ENCODE measurements at regions not wholly inside any gene's neighbourhood (a gene's known extent, or its start where the extent isn't known, plus 50 kb on each side); places are given as distances from the start of the nearest gene placed in this dataset.

- no peak overlapping the region for H3K4me3 ChIP-seq (ENCODE audit: low read length in 2 of 2)
- H3K9ac ChIP-seq (ENCODE audit: low read depth in 1 of 2, low read length in 2 of 2), result no peak overlapping the region
- H3K4me1 ChIP-seq (ENCODE audit: control insufficient read depth in 2 of 2, insufficient read depth in 2 of 2, low read length in 2 of 2), result no peaks in the 10 kb centered on the region
- H3K27ac ChIP-seq (ENCODE audit: low read depth in 2 of 2, low read length in 2 of 2), result no peak overlapping the region
- no peaks in the 10 kb centered on the region for H3K36me3 ChIP-seq (ENCODE audit: control insufficient read depth in 2 of 2, insufficient read depth in 2 of 2, low read length in 2 of 2)
- H3K9me3 ChIP-seq (ENCODE audit: control insufficient read depth in 2 of 2, low read length in 2 of 2), result no peaks in the 10 kb centered on the region
- no peaks in the 10 kb centered on the region for H3K27me3 ChIP-seq (ENCODE audit: control insufficient read depth in 2 of 2, insufficient read depth in 2 of 2, low read length in 2 of 2)
Observed at GRCh38 chr2:37529830-37530415, 141.5 kb downstream of the CDC42EP3 start.

GRCh38 chr2:37532503-37532902, 138.9 kb downstream of the CDC42EP3 start:
- H3K36me3 ChIP-seq (ENCODE audit: control insufficient read depth in 2 of 2, insufficient read depth in 2 of 2, low read length in 2 of 2), result no peaks in the 10 kb centered on the region
- H3K9me3 ChIP-seq (ENCODE audit: control insufficient read depth in 2 of 2, low read length in 2 of 2), result no peaks in the 10 kb centered on the region
- H3K27me3 ChIP-seq (ENCODE audit: control insufficient read depth in 2 of 2, insufficient read depth in 2 of 2, low read length in 2 of 2), result no peaks in the 10 kb centered on the region
- no peak overlapping the region for H3K9ac ChIP-seq (ENCODE audit: low read depth in 1 of 2, low read length in 2 of 2)
- H3K27ac ChIP-seq (ENCODE audit: low read depth in 2 of 2, low read length in 2 of 2), result no peak overlapping the region
- no peaks in the 10 kb centered on the region for H3K4me1 ChIP-seq (ENCODE audit: control insufficient read depth in 2 of 2, insufficient read depth in 2 of 2, low read length in 2 of 2)
- no peak overlapping the region for H3K4me3 ChIP-seq (ENCODE audit: low read length in 2 of 2)

GRCh38 chr2:37537316-37537715, 134.1 kb downstream of the CDC42EP3 start:
- Histone ChIP-seq H3K4me3 (ENCODE audit: low read length in 2 of 2) (no peak overlapping the region), H3K36me3 (ENCODE audit: control insufficient read depth in 2 of 2, insufficient read depth in 2 of 2, low read length in 2 of 2) (no peaks in the 10 kb centered on the region), H3K4me1 (ENCODE audit: control insufficient read depth in 2 of 2, insufficient read depth in 2 of 2, low read length in 2 of 2) (no peaks in the 10 kb centered on the region), H3K9ac (ENCODE audit: low read depth in 1 of 2, low read length in 2 of 2) (no peak overlapping the region), H3K27me3 (ENCODE audit: control insufficient read depth in 2 of 2, insufficient read depth in 2 of 2, low read length in 2 of 2) (no peaks in the 10 kb centered on the region), H3K9me3 (ENCODE audit: control insufficient read depth in 2 of 2, low read length in 2 of 2) (no peaks in the 10 kb centered on the region), H3K27ac (ENCODE audit: low read depth in 2 of 2, low read length in 2 of 2) (no peak overlapping the region)

GRCh38 chr2:37541516-37541915, 129.9 kb downstream of the CDC42EP3 start:
- Histone ChIP-seq H3K4me3 (ENCODE audit: low read length in 2 of 2) (no peak overlapping the region), H3K36me3 (ENCODE audit: control insufficient read depth in 2 of 2, insufficient read depth in 2 of 2, low read length in 2 of 2) (no peaks in the 10 kb centered on the region), H3K9ac (ENCODE audit: low read depth in 1 of 2, low read length in 2 of 2) (no peak overlapping the region), H3K27me3 (ENCODE audit: control insufficient read depth in 2 of 2, insufficient read depth in 2 of 2, low read length in 2 of 2) (no peaks in the 10 kb centered on the region), H3K27ac (ENCODE audit: low read depth in 2 of 2, low read length in 2 of 2) (no peak overlapping the region), H3K4me1 (ENCODE audit: control insufficient read depth in 2 of 2, insufficient read depth in 2 of 2, low read length in 2 of 2) (no peaks in the 10 kb centered on the region), H3K9me3 (ENCODE audit: control insufficient read depth in 2 of 2, low read length in 2 of 2) (no peaks in the 10 kb centered on the region)

DNA sequence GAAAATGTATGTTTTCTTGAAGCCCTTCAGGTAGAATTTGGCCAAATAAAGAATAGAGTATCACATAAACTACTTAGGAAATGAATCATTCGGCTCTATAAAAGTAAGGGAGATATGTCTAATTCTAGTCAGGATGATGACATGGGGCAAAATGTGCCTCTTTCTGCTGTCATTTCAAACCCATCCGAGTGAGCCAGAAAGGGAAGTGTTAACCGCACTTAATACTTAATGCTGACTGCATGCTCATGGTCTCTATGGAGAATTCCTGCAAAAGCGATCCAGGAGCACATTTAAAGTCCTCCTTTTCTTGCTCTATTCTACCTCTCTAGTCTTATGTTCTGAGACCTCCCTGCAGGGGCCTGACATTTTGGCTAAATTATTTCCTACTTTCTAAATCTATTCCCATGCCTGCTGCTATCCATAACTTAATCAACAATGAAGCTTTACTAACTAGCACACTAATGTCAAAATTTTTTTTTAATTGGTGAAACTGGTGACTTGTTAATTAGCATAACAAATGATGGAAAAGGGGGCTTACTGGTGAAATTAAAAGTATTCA, 127.4 kb downstream of the CDC42EP3 start:
- no peak overlapping the region for H3K9ac ChIP-seq (ENCODE audit: low read depth in 1 of 2, low read length in 2 of 2)
- no peaks in the 10 kb centered on the region for H3K9me3 ChIP-seq (ENCODE audit: control insufficient read depth in 2 of 2, low read length in 2 of 2)
- H3K4me3 ChIP-seq (ENCODE audit: low read length in 2 of 2), result no peak overlapping the region
- no peak overlapping the region for H3K27ac ChIP-seq (ENCODE audit: low read depth in 2 of 2, low read length in 2 of 2)
- H3K36me3 ChIP-seq (ENCODE audit: control insufficient read depth in 2 of 2, insufficient read depth in 2 of 2, low read length in 2 of 2), result no peaks in the 10 kb centered on the region
- no peaks in the 10 kb centered on the region for H3K4me1 ChIP-seq (ENCODE audit: control insufficient read depth in 2 of 2, insufficient read depth in 2 of 2, low read length in 2 of 2)
- H3K27me3 ChIP-seq (ENCODE audit: control insufficient read depth in 2 of 2, insufficient read depth in 2 of 2, low read length in 2 of 2), result no peaks in the 10 kb centered on the region

GRCh38 chr2:37544591-37545031, 126.8 kb downstream of the CDC42EP3 start:
- no peak overlapping the region for H3K27ac ChIP-seq (ENCODE audit: low read depth in 2 of 2, low read length in 2 of 2)

GRCh38 chr2:37549598-37549997, 121.8 kb downstream of the CDC42EP3 start:
- Histone ChIP-seq H3K4me1 (ENCODE audit: control insufficient read depth in 2 of 2, insufficient read depth in 2 of 2, low read length in 2 of 2) (no peaks in the 10 kb centered on the region), H3K36me3 (ENCODE audit: control insufficient read depth in 2 of 2, insufficient read depth in 2 of 2, low read length in 2 of 2) (no peaks in the 10 kb centered on the region), H3K27ac (ENCODE audit: low read depth in 2 of 2, low read length in 2 of 2) (no peak overlapping the region), H3K4me3 (ENCODE audit: low read length in 2 of 2) (no peak overlapping the region), H3K9ac (ENCODE audit: low read depth in 1 of 2, low read length in 2 of 2) (no peak overlapping the region), H3K9me3 (ENCODE audit: control insufficient read depth in 2 of 2, low read length in 2 of 2) (no peaks in the 10 kb centered on the region), H3K27me3 (ENCODE audit: control insufficient read depth in 2 of 2, insufficient read depth in 2 of 2, low read length in 2 of 2) (no peaks in the 10 kb centered on the region)

More at GRCh38 chr2:37544591-37545031, 126.8 kb downstream of the CDC42EP3 start:
- Histone ChIP-seq H3K9me3 (ENCODE audit: control insufficient read depth in 2 of 2, low read length in 2 of 2) (no peaks in the 10 kb centered on the region), H3K4me3 (ENCODE audit: low read length in 2 of 2) (no peak overlapping the region), H3K36me3 (ENCODE audit: control insufficient read depth in 2 of 2, insufficient read depth in 2 of 2, low read length in 2 of 2) (no peaks in the 10 kb centered on the region), H3K27me3 (ENCODE audit: control insufficient read depth in 2 of 2, insufficient read depth in 2 of 2, low read length in 2 of 2) (no peaks in the 10 kb centered on the region), H3K9ac (ENCODE audit: low read depth in 1 of 2, low read length in 2 of 2) (no peak overlapping the region), H3K4me1 (ENCODE audit: control insufficient read depth in 2 of 2, insufficient read depth in 2 of 2, low read length in 2 of 2) (no peaks in the 10 kb centered on the region)

GRCh38 chr2:37550190-37550589, 121.3 kb downstream of the CDC42EP3 start:
- Histone ChIP-seq H3K9ac (ENCODE audit: low read depth in 1 of 2, low read length in 2 of 2) (no peak overlapping the region), H3K9me3 (ENCODE audit: control insufficient read depth in 2 of 2, low read length in 2 of 2) (no peaks in the 10 kb centered on the region), H3K4me3 (ENCODE audit: low read length in 2 of 2) (no peak overlapping the region), H3K4me1 (ENCODE audit: control insufficient read depth in 2 of 2, insufficient read depth in 2 of 2, low read length in 2 of 2) (no peaks in the 10 kb centered on the region), H3K36me3 (ENCODE audit: control insufficient read depth in 2 of 2, insufficient read depth in 2 of 2, low read length in 2 of 2) (no peaks in the 10 kb centered on the region), H3K27ac (ENCODE audit: low read depth in 2 of 2, low read length in 2 of 2) (no peak overlapping the region), H3K27me3 (ENCODE audit: control insufficient read depth in 2 of 2, insufficient read depth in 2 of 2, low read length in 2 of 2) (no peaks in the 10 kb centered on the region)

DNA sequence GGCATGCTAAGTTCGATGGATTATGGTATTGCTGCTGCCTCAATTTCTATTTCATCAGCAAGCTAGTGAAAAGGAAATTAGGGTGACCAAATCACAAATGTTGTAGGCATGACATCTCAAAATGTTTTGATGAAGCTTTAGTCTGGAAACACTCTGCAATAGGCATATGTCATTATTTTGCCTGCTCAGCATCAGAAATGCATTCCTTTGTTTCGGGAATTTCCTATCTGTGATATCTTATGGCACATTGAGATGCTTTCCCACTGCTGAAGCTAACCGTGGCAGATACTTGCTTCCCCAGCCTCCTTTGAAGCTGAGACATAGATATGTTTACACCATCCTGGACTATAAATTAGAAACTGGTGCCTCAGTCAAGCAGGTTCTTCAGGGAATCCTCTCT, 119.7 kb downstream of the CDC42EP3 start:
- no peaks in the 10 kb centered on the region for H3K9me3 ChIP-seq (ENCODE audit: control insufficient read depth in 2 of 2, low read length in 2 of 2)
- H3K9ac ChIP-seq (ENCODE audit: low read depth in 1 of 2, low read length in 2 of 2), result no peak overlapping the region
- no peak overlapping the region for H3K27ac ChIP-seq (ENCODE audit: low read depth in 2 of 2, low read length in 2 of 2)
- no peaks in the 10 kb centered on the region for H3K36me3 ChIP-seq (ENCODE audit: control insufficient read depth in 2 of 2, insufficient read depth in 2 of 2, low read length in 2 of 2)
- H3K4me3 ChIP-seq (ENCODE audit: low read length in 2 of 2), result no peak overlapping the region
- H3K27me3 ChIP-seq (ENCODE audit: control insufficient read depth in 2 of 2, insufficient read depth in 2 of 2, low read length in 2 of 2), result no peaks in the 10 kb centered on the region
- peaks cover 0 to 3% of the 10 kb centered on the region in 2 donors for H3K4me1 ChIP-seq (ENCODE audit: control insufficient read depth in 2 of 2, insufficient read depth in 2 of 2, low read length in 2 of 2)

DNA sequence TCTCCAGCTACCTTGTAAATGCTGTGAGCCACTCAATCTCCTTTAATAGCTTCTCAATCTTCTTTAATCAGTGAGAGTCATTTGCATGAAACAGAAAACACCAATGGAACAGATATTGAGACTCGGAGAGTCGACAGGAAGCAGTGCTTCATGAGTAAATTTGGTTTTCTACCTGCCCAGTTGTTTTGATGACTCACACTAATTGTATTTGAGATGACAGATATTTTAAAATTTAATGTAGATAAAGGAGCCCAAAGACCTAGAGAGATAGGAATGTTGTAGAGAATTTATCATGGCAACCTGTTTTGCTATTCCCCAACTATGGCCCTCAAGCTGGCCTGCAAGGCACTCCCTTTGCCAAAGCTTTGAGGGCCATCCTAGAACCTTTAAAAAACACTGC, 119.1 kb downstream of the CDC42EP3 start:
- Histone ChIP-seq H3K27ac (ENCODE audit: low read depth in 2 of 2, low read length in 2 of 2) (no peak overlapping the region), H3K4me1 (ENCODE audit: control insufficient read depth in 2 of 2, insufficient read depth in 2 of 2, low read length in 2 of 2) (peaks cover 0 to 3% of the 10 kb centered on the region in 2 donors), H3K9me3 (ENCODE audit: control insufficient read depth in 2 of 2, low read length in 2 of 2) (no peaks in the 10 kb centered on the region), H3K9ac (ENCODE audit: low read depth in 1 of 2, low read length in 2 of 2) (no peak overlapping the region), H3K27me3 (ENCODE audit: control insufficient read depth in 2 of 2, insufficient read depth in 2 of 2, low read length in 2 of 2) (no peaks in the 10 kb centered on the region), H3K4me3 (ENCODE audit: low read length in 2 of 2) (no peak overlapping the region), H3K36me3 (ENCODE audit: control insufficient read depth in 2 of 2, insufficient read depth in 2 of 2, low read length in 2 of 2) (no peaks in the 10 kb centered on the region)
